Medulla oblongata (tissue), 1 donor: ENCODE measurements at regions not wholly inside any gene's neighbourhood (a gene's known extent, or its start where the extent isn't known, plus 50 kb on each side); places are given as distances from the start of the nearest gene placed in this dataset.
A peak's percentile ranks its signal among the peaks of the same experiment; 100 is the strongest.
"Not testable (repeated sequence)": the region's sequence is repeated elsewhere in the genome, so short reads cannot be mapped to it uniquely, and the experiment has no call there.

ENCODE experiments used
- DNase-seq: peaks from one replicate; pipeline ENCODE4 v3.0.0-alpha.2; 2015; ENCODE audit errors: extremely low spot score

DNA sequence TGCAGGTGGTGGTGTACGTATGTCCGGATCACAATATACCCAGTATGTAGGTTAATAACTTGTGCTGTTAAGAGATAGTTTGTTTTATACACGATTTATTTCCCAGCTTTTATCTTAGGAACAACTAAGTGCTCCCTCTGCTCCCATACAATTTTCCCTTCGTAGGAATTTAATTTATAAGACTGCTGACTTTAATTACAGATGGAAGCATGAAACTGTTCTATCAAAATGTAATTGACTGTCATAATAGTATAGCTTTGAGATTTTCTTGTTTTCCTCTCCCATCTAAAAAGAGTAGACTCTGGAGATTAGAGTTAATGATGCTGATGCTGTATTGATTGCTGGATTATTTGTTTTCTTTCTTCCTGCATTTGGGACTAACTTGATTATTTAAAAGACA is 370.7 kb upstream of the SGO1 start:
- DNase-seq: no peak

DNA sequence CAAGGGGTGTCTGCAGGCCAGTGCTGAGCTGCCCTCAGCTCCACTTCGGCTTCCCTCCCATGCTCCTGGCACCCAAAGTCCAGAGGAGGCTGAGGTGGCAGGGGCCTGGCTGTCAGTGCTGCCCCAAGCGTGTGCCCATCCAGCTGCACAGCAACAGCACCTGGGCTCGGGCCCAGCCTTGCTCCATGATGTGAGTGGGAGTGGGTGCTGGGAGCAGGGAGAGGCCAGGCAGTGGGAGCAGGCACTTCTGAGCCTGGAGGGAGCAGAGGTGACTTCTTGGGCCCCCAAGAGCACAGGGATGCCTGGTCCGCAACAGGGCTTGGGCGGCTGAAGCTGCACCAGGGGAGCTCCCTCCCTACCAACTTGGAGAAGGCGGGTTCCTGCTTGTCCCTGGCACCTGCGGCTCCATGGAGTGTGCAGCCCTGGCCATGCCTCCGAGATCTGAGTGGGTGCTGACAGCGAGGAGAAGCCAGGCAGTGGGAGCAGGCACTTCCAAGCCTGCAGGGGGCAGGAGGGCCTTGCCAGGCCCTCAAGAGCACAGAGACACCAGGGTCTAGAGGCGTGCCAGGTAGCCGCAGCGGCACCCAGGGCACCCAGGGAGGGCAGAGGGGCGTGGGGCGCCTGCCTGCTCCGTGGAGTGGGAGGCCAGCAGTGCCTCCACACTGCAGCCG is 366.7 kb upstream of the SGO1 start:
- no peak for DNase-seq

DNA sequence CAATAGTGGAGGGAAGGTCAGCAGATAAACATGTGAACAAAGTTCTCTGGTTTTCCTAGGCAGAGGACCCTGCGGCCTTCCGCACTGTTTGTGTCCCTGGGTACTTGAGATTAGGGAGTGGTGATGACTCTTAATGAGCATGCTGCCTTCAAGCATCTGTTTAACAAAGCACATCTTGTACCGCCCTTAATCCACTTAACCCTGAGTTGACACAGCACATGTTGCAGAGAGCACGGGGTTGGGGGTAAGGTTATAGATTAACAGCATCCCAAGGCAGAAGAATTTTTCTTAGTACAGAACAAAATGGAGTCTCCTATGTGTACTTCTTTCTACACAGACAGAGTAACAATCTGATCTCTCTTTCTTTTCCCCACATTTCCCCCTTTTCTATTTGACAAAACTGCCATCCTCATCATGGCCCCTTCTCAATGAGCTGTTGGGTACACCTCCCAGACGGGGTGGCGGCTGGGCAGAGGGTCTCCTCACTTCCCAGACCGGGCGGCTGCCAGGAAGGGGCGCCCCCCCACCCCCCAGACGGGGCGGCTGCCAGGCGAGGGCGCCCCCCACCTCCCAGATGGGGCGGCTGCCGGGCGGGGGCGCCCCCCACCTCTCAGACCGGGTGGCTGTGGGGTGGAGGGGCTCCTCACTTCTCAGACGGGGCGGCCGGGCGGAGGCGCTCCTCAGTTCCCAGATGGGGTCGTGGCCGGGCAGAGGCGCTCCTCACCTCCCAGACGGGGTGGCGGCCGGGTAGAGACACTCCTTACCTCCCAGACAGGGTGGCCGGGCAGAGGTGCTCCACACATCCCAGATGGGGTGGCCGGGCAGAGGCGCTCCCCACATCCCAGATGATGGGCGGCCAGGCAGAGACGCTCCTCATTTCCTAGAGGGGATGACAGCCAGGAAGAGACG is 361.6 kb upstream of the SGO1 start:
- not testable (repeated sequence) for DNase-seq

DNA sequence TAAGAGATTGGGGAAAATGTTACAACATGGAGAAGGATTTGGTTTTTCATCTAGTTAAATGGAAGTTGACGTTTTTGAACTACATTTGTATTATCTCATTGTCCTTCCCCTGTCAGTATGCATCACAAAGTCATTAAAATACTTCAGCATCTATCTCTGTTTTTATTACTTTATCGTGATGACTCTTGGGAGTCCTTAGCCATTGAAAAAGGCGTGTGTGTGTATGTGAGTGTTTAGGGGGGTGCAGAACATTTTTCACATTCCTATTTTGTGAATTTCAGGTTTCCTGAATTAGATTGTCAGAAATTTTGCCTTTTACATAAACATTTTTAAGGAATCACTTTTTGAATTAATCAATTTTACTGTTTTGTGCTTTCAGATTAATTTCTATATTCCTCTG is 360.6 kb upstream of the SGO1 start:
- DNase-seq: no peak

DNA sequence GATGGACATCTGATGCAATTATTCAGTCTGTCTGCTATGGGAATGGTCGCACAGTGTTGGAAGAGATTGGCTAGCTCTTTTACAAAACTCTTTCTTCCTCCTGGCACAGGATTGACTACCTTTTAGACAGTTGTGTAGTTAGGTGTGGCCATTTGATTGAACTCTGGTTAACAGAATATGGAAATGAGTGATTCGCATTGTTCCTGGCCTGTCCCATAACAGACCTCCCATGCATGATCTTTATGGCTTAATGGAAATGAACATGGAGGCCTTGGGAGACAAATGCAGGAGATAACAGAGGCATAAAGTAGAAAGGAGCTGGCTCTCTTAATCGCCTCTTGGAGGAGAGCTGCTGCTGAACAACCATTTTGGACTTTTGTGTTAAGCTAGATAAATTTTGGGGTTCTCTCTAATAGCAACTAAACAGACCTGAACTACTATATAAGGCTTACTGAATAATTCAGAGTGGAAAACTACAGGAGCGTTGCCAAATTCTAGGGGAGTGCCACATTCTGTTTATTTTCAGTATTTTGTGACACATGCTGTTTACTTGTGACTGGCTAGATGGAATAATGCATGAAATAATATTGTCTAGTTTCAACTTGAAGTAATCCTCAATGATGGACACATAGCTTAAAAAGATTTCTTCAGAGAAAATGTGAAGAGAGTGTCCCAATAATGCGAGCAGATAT is 357.7 kb upstream of the SGO1 start:
- no peak for DNase-seq

DNA sequence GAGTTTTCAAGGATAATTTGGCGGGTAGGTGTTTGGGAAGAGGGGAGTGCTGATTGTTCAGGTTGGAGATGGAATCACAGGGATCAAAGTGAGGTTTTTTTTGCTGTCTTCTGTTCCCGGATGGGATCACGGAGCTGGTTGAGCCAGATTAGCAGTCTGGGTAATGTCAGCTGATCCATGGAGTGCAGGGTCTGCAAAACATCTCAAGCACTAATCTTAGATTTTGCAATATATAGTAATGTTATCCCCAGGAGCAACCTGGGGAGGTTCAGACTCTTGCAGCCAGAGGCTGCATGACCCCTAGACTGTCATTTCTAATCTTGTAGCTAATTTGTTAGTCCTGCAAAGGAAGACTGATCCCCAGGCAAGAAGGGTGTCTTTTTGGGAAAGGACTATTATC is 354.1 kb upstream of the SGO1 start:
- no peak for DNase-seq

DNA sequence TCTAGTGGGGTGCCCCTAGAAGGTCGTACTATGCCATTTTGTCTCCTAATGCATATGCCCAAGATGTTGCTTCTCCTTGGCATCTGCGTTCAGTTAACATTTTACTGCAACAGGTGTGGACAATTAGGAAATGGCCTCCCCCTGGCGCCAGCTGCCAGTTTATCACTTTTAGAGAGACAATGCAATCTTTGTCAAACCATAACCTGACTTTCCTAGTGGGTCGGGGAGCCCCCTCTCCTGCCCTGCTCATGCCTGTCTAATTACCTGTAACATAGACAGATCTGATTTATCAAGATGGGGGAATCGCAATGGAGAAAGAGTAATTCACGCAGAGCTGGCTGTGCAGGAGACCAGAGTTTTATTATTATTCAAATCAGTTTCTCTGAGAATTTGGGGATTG is 353.7 kb upstream of the SGO1 start:
- no peak for DNase-seq

DNA sequence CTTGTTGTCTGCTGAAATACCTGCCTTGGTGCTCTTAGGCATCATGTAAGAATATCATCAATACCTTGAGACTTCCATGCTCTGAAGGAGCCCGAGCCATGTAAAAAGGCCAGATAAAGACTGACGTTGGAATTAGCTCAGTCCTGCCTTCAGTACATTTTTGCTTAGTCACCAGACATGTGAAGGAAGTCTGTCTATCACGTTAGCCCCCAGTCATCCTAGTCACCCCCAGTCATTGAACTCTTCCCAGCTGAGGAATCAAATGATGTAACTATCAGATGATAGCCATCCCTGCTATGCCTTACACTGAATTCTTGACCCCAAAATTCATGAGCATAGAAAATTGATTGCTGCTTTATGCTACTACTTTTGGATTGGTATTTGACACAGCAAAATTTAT is 351.2 kb upstream of the SGO1 start:
- DNase-seq: no peak

DNA sequence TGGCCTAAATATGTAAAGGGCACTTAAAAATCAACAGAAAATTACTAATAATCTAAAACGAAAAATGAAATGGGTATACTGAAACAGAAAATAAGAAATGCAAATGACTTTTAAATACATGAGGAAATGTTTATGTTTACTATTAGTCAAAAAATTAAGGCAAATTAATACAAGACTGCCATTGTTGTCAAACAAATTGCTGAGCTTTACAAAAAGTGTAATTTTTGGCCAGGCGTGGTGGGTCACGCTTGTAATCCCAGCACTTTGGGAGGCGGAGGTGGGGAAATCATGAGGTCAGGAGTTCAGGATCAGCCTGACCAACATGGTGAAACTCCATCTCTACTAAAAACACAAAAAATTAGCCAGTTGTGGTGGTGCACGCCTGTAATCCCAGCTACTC is 343.9 kb upstream of the SGO1 start:
- DNase-seq: no peak

DNA sequence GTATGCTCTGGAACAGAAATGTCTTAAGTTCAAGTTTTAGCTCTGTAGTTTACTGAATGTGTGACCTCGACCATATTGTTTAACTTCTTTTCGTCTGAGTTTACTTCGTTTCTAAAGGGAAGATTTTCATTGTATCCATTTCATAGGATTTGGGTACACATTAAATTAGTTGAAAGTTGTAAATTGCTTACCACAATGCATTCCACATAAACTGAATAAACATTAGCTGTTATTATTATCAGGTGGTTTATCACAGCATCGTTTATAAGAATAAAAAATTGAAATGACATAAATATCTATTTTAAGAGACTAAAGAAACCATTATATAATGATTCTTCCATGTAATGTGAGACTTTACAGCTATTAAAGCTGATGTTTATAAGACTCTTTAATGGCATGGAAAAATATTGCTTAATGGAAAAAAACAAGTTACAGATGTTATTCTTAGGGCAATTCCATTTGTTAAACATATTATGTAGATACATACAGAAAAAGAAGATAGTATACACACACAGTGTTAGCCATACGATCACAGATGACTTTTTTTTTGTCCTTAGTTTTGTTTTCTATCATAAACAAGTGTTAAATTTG is 342.3 kb upstream of the SGO1 start:
- DNase-seq: no peak

DNA sequence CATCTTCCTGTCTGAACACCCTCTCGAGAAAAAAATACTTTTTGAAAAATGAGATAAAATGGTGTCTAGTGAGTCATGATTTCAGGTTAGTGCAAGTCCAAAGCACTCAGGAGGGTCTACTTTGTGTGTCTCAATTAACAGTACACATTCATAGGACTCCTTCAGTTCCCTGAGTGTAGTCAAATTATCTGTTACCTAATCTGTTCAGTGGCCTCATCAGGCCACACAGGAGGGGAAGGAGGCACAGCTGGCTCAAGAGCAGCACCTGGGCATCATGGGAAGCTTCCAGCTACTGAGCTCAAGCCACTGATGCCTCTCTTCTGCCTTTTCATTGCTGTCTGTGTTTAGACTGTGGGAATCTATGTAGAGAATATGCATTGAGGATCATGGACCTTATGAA is 341.4 kb upstream of the SGO1 start:
- DNase-seq: no peak

DNA sequence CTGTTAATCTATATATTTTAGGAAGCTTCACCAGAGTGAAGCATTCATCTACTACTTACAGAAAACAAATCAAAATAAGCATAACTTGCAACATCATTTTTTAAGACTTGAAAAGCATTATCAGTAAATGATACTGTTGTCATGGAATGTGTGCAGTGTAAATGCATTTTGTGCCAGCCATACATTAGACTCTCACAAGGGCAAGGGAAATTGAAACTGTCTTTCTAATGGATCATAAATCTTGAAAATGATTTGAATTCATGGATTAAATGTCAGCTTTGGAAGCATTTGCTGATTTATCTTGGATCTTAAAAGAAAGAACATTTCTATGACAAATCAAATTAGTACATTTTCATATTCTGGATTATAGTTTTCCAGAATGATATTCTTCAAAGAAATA is 338.3 kb upstream of the SGO1 start:
- no peak for DNase-seq

DNA sequence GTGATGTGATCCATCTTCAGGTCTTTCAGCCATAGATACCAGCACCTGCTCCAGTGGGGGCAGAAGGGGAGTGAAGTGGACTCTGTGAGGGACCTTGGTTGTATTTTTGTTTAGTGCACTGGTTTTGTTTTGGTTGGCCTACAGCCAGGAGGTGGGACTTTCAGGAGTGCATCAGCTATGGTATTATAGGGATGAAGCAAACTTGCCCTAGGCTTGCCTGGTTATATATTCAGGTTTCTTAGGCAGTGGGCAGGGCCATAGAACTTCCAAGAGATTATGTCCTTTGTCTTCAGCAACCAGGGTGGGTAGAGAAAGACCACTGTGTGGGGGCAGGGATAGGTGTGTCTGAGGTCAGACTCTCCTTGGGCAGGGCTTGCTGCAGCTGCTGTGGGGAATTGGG is 337.3 kb upstream of the SGO1 start:
- no peak for DNase-seq

DNA sequence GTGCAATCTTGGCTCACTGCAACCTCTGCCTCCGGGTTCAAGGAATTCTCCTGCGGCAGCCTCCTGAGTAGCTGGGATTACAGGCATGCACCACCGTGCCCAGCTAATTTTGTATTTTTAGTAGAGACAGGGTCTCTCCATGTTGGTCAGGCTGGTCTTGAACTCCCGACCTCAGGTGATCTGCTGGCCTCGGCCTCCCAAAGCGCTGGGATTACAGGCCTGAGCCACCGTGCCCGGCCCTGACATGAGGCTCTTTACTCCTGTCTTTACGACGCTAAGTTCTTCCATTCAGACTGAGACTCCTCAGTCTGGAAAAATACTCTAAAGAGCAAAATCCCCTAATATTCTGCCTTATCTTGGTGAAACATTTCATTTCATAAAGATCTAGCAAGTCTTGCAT is 331.3 kb upstream of the SGO1 start:
- not testable (repeated sequence) for DNase-seq

DNA sequence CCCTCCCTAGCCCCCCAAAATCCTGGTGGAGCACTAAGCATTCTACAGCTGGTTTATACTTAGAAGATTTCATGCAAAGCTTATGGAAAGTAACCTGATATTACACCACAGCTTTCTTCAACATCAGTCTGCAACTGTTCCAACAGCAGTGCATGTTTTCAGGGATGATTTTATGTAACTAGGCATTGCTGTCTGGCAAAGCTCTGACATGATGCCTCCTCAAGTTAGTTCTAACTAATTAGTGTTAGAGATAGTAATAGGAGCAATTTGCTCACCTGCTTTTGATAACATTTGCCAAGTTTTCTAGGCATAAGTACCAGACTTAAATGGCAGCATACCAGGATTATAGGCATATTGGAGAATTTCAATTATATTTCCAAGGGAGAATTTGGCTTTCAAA is 330.3 kb upstream of the SGO1 start:
- DNase-seq: no peak

DNA sequence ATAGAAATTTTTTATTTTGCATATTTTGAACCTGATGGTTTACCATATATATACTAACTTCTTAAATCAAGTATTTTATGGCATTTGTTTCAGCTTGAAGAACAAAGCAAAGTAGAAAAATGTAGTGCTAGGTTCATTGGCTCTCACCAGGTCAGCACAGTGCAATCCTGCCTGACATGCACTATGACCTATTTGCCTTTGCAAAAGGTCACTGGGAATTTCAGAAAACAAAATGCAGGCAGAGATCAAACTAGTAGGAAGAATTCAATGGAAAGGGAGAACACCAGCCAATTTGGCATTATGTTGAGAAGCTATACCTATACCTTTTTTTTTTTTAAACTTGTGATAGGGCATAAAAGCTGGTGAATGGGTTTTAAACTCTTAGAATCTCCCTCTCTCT is 329.8 kb upstream of the SGO1 start:
- no peak for DNase-seq

DNA sequence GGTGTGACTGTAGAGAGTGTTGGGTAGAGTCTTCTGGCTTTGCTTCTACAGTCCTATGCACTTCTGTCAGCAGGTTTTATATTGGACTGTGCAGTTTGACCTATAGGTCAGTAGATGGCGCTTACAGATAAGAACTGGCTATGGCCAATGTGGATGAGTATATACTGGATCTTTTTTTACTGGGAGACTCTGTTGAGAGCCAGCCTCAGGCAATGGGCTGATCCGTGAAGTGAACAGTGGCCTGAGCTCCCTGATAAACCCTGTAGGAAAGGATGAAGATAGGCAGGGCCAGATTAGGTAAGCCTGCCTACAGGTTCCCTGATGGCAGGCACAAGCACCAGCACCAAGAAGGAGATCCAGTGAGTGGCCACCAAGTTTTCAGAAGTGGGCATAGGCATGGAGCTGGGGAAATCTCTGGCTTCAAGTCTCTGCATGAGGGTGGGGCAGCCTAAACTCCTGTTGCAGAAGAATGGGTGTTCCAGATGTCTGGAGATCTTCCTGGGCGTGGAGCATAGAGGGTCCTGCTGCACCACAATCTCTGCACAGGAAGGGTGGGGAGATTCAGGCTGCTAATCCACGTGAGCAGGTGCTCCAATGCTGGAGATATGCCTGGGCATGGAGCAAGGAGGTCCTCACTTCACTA is 326.0 kb upstream of the SGO1 start:
- DNase-seq: peak; percentile 47

DNA sequence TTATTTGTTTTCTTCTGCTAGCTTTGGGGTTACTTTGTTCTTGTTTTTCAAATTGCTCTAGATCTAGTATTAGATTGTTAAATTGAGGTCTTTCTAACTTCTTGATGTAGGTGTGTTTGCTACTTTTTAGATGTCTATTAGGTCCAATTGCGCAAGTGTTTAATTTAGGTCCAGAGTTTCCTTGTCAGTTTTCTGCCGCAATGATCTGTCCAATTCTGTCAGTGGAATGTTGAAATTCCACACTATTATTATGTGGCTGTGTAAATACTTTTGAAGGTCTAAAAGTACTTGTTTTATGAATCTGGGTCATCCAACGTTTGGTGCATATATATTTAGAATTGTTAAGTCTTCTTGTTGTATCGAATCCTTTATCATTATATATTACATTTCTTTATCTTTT is 324.4 kb upstream of the SGO1 start:
- DNase-seq: no peak

DNA sequence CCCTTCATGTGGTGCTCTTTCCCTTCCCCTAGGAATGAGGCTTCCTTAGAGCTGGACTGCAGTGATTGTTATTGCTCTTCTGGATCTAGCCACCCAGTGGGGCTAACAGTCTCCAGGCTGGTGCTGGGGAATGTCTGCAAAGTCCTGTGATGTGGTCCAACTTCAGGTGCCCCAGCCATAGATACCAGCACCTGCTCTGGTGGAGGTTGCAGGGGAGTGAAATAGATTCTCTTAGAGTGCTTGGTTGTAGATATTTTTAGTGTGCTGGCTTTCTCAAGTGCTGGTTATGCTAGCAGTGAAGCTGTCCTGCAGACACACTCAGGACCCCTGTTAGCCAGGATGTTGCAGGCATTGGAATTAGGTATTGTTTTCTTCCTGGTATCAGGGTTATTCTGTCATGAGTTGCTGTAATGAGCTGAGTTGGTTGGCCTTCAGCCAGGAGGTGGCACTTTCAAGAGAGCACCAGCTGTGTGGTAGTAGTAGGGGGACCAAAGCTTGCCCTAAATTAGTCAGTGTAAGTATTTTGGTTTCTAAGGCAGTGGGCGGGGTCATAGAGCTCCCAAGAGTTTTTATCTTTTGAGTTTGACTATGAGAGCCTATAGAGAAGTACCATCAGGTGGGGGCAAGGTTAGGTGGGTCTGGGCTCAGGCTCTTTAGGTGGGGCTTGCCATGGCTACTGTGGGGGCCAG is 317.5 kb upstream of the SGO1 start:
- no peak for DNase-seq

DNA sequence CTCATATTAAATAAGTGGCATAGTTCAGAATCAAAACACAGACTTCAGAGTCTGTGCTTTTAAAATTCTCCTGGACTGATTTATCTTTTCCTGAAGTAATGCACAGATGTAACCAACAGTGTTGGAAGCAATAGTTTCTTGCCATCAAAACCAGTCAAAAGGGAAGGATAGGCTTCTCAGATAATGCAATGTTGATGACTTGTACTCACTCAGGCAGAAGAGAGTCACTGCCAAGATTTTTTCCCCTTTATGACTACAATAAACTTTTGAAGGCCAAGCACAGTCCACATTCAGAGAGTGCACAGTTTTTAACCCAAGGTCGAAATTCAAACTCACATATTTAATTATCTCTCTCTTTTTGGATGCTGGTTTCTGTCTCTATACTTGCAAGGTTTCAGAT is 305.0 kb upstream of the SGO1 start:
- no peak for DNase-seq

DNA sequence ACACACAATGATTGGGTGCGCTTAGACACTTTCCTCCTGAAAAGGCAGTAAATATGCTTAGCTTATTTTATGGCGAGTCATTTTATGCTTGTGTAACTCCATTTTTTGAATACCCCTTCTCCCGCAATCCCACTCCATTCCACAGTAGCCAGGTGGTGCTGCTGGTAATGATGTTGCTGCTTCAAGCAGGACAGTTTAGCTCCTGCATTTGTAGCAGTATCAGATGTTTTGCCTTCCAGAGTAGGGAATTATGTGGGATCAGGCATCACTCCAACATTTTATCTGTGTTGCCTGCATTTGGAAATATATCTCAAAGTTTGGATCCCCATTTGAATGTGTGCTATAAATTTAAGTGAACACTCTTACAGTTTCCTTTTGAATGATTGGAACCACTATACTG is 302.1 kb upstream of the SGO1 start:
- no peak for DNase-seq
